Peyer's patch (tissue), 4 donors: ENCODE measurements at regions not wholly inside any gene's neighbourhood (a gene's known extent, or its start where the extent isn't known, plus 50 kb on each side); places are given as distances from the start of the nearest gene placed in this dataset.

Source experiments
- CTCF ChIP-seq, 6 experiments: fragments of 450-650 bp in 4 of 6; fragments of 200-600 bp in 2 of 6; sonication (generic) in 1 of 6; IDR thresholded peaks; one replicate each; pipeline ENCODE4 v1.5.1; 2017 to 2019; ENCODE audit warnings: antibody characterized with exemption in 6 of 6, mild to moderate bottlenecking in 3 of 6, moderate library complexity in 1 of 6
- POLR2A ChIP-seq, 2 donors: fragments of 450-650 bp; IDR thresholded peaks; one replicate each; pipeline ENCODE4 v1.5.1; 2017; ENCODE audit warnings: antibody characterized with exemption in 2 of 2, mild to moderate bottlenecking in 2 of 2, moderate library complexity in 2 of 2

- no peak for TF ChIP-seq CTCF (IDR thresholded peaks at IDR 0.05)
- TF ChIP-seq POLR2A (IDR thresholded peaks at IDR 0.05) = no peak
Measured at GRCh38 chr3:8359133-8359532, 142.5 kb upstream of the LMCD1 start.
